NCI-H128 (cell line): ENCODE measurements at regions not wholly inside any gene's neighbourhood (a gene's known extent, or its start where the extent isn't known, plus 50 kb on each side); places are given as distances from the start of the nearest gene placed in this dataset.

Experiments used
- DNase-seq: peaks from one replicate; lab custom pipeline; 2025; ENCODE audit not compliant: unreplicated experiment; lab: John Stamatoyannopoulos, UW

DNA sequence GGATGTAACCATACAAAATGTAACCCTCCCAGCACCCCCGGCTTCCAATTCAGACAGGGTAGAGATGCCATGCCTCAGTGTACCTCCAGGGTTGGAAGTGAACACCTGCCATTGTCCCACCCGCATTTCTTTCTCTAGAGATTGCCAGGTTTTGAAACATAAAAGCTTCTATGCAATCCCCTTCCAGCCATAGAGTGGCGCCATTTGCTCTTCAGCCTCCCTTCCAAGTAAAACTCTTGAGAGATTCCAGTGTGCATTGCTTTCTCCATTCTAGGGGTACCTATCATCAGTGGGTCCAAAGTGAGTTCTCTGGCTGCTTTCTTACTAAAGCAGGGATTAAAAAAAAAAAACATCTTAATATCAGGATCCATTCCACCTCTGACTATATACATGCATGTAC lies 133.1 kb upstream of the RPL38 start:
- no peak for DNase-seq

DNA sequence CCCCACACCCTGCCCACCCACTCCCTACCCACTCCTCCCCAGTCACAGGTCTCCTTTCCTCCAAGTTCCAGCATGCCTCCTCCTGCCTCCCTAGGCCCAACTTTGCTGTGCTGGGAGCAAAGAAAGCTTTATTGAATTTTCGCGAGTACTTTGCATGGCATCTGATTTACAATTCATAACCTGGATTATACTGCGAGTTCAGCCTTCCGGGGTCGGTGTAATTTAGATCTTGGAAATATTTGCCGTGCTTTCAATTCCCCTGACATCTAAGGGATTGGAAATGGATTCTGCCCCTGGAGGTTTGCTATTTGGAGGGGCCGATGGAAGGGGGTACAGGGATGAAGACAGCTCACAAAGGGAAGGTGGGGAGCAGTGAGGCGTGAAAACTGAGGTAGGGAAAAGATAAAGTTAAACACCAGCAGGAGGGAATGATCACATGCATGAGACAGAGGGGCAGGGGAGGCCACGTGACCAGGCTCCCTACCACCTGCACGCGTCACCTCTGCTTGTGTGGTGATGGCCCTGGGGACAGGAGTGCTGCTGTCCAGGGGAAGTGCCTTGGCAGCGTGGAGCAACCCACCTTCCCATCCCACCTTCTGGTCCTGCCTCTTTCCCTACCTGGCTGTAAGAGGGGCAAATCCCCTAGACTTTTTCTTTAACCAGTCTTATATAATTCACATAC lies 132.3 kb upstream of the RPL38 start:
- no peak for DNase-seq

DNA sequence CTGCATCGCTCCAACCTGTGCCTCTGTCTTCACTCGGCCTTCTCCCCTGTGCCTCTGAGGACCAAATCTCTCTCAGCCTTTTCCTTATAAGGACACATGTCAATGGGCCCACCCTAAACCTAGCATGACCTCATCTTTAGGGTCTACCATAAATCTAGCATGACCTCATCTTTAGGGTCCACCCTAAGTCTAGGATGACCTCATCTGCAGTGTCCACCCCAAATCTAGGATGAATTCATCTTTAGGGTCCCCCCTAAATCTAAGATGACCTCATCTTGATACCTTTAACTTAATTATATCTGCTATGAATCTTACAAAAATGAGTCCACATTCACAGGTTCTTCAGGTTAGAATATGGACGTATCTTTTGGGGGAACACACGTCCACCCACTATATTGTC lies 131.1 kb upstream of the RPL38 start:
- DNase-seq: no peak

DNA sequence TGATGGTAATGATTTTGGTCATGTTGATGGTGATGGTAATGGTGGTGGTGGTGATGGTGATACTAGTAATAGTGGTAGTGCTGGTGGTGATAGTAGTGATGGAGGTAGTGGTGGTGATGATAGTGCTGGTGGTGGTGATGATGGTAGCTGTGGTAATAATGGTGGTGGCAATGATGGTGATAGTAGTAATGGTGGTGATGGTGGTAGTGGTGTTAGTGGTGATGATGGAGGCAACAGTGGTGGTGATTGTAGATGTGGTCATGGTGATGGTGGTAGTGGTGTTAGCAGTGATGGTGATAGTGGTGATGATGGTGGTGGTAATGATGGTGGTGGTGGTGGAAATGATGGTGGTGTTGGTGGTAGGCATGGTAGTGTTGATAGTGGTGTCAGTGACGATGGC lies 127.0 kb upstream of the RPL38 start:
- no peak for DNase-seq

DNA sequence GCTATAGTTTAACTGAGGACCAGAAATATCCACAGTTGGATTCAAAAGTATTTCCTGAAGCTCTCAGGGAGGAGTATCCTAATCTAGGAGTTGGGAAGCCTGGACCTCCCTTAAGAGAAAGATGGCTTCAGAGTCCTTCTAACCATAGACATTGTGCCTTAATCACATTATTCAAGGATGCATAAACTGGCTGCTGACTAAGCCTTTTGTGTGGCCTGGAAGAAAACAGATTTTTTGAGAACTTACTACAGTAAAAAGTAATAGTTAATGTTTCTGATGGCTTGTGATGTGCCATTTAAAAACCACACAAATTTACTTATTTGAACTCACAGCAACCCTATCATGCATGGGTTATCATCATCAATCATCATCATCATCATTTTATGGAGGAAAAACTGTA lies 126.2 kb upstream of the RPL38 start:
- no peak for DNase-seq

DNA sequence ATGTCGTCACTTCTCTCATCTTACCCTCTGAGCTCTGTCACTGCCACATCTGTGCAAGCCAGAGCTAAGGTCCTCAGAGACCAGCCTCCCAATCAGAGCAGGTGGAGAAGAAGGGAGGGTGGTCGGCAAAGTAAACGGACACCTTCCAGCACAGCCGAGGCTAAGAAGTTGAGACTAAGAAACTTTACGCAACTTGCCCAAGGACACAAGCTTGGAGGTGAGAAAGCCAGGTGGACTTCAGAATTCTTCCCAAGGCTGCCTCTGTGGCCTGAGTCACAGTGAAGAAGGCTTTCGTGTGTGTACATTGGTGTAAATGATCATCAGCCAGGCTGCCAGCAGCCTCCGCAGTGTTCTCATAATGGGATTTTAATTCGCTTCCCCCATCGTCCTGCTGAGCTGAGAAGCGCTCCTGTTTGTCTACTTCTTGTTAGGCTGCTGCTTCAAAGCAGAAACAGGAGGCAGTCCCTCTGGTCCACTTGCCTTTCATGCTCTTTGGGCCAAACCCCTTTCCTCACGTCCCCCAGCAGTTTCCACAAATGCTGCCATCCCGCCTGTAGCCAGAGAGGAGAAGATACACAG lies 125.0 kb upstream of the RPL38 start:
- no peak for DNase-seq

DNA sequence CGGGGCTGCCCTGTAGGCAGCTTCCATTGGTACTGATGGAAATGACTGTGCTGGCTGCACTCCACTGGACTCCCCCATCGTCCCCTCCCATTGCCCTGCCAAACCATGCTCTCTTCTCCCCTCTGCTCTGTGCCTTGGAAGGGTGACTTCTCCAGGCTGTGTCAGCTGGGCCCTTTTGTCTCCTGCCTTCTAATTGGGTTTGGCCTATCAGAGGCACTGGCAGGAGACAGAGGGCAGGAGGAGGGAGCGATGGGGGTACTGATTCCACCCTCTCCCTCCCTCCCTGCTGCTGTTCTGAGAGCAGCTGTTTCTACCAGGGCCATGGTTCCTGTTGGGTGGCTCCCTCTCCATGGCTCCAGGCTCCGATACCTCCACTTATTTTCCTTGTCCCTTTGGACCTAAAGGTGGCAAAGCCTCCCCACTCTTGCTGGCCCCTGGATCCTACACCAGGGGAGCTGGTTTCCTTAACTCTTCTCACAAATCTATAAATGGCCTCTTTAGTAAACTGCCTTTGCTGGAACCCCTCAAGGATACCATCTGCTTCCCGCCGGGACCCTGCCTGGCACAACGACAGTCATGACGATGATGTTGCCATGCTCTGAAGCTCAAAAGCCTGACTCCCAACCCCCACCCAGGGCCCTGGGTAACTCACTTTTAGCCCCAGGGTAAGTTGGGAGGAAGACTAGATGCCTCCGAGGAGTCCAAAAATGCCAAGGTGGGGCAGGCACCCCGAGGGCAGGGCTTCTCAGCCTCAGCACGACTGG lies 123.8 kb upstream of the RPL38 start:
- no peak for DNase-seq

DNA sequence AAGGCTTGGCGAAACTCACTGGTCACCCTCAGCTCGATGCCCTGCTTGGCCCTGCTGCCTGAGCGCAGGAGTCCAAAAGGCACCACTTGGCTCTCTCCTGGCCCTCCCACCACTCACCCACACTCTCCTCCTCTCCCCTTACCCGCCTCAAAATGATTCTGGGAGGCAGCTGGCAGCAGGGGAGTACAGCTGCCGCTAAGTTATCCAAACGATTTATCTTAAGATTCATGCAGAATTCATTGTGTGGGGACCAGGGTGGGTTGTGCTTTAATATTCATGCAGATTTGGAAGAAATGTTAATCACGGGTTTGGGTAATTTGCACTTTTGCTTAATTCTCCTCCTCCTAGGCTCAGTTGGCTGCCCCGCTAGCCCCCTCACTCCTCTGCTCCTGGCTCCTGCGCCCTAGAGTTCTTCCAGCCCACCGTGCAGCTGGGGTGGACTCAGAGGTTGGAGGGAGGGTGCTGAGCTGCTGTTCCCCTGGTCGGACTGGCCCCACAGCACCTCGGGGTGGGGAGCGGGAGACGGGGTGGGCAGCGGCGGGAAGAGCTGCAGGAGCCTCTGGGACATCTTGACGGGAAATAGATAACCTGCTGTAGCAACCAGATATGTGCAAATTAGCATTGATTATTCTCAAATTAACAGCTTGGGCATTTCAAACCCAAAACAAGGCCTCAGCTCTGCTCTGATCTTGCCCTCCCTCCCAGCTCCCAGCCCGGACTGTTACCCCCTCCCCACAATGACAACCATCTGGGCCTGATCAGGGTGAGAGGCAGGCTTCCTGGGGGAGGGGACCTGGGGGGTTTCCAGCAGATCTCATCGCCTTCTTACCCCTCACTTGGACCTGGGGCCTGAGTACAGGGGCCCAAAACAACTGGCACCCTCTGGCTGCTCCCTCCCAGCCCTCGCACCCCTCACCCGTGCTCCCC lies 122.6 kb upstream of the RPL38 start:
- no peak for DNase-seq

DNA sequence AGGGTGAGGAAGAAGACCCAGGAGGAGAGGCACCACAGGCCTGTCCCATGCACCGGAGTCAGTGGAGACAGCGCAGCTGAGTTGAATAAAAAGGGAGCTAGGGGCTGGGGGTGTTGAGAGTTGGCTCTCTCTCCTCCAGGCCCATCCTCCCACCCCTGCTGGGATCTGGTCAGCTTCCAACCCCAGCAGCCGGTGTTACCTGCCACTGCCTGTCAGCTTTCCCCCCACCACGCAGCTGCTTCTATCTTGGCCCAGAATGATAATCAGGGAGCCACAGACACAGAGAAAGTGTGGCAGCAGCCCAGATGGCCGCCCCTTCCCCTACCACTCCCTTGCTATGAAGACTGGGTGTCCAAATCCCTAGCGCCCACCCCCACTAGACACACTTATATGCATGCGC lies 120.6 kb upstream of the RPL38 start:
- DNase-seq: no peak

DNA sequence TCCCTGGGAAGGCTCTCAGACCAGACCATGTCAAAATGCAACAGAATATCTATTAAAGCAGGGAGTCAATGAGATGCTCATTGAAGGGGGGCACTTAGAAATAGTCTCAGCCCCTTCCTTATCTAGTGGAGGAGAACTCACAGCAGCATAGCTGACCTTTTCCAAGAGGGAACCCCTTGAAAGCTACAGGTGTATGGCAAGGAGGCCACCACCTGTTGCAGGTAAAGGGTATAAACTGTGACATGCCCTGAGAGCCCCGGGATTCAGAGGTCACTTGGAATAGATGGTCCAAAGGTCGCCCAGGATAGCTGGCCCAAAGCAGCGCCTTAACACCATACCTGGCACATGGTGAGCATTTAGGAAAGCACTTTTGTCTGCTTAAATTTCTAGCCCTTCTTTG lies 120.2 kb upstream of the RPL38 start:
- no peak for DNase-seq

DNA sequence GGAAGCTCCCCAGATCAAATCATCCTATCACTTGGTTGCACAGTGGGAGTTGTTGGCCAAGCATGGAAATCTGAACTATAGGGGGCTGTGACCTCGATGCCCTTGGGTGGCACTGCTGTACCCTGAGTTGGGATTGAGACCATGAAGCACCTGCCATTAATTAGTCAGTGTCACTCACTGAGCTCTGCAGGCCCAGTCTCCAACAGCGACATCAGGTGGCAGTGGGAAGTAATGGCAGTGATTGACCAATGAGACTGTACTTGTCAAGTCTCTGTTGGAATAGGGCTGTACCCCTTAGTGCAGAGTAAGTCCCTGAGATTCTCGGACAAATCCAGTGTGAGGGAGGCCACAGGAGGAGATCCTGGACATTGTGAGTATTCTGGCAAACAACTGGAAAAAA lies 118.0 kb upstream of the RPL38 start:
- DNase-seq: no peak

DNA sequence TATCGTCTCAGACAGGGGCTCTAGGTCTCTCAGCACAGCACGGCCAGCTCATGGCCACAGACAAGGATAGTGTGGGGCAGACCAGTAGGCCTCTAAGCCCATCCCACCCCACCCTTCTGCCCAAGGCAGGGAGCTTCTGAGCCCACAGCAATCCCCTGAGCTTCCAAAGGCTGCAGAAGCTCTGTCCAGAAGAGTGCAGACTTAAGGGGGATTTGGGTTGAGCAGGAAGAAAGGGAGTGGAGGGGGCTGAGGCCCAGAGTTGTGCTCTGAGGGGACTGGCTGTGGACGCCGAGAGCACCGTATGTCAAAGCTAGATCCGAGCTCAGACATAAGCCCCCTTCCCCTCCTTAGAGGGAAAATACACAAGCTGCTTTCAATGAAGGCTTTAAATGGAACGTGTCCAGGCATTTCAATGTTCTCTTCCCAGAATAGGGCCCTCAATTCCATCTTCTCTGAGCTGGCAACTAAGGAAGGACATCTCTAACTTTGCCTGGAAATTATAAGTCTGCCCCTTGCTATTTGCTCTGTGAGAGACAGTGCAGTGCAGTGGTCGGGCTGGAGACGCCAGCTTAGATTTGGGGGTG lies 116.4 kb upstream of the RPL38 start:
- no peak for DNase-seq

DNA sequence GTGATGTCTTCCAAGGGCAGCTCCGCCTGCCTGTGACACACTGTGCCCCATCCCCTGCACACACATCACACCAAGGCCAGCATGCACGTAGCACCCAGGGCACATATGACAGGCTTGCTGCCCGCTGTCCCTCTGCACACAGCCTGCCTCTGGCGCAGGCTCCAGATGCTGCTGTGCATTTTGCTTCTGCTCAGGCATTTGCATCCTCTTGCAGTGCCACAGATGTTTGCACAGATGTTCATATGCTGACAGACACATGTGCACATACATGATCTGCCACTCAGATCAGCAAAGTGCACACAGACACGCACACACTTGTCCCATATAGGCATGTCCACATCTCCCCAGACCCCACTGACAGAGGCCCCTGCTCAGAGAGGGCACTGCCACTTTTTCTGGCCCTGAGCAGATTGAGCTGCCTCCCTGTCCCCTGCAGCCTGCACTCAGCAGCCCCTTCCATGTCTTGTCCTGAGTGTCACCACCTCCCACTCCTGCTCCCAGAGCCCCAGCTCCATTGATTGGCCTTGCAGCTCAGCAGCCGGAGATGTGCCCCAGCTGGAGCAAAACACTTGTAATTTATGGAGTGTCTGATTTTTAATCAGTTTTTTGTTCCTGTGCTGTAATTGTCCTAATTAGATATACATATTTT lies 115.1 kb upstream of the RPL38 start:
- no peak for DNase-seq

DNA sequence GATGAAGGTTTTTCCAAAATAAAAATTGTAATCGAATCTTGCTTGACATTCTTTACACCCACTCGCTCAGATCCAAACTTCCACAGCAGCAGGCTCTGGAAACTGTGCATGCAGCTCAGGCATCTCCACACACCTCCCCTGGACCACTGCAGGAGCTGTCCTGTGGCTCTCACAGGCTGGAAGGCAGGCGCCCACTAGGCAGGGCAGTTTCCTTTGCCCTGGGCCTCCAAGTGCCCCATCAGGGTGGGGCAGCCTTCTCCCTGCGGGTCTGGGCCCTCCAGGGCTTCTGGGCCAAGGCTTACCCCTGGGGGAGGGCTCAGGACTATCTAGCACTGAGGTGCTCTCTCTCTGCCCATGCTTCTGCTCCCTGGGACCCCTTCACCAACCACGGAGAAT lies 114.5 kb upstream of the RPL38 start:
- DNase-seq: no peak

DNA sequence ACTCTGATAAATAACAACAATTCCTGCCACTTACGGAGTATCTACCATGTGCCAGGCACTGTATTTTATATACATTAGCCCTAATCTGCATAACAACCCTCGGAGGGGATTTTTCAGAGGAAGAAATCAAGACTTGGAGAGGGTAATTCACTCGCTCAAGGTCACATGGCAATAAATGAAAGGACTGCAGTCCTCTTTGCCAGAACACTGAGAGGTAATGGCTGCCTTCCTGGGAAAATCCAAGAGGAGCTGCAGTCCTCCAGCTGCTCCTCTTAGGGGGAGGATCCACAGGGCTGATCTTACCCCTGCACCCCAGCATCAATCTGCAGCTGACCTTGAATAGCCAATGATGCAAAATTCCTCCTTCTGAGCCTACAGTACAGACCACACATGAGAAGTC lies 114.1 kb upstream of the RPL38 start:
- DNase-seq: no peak

DNA sequence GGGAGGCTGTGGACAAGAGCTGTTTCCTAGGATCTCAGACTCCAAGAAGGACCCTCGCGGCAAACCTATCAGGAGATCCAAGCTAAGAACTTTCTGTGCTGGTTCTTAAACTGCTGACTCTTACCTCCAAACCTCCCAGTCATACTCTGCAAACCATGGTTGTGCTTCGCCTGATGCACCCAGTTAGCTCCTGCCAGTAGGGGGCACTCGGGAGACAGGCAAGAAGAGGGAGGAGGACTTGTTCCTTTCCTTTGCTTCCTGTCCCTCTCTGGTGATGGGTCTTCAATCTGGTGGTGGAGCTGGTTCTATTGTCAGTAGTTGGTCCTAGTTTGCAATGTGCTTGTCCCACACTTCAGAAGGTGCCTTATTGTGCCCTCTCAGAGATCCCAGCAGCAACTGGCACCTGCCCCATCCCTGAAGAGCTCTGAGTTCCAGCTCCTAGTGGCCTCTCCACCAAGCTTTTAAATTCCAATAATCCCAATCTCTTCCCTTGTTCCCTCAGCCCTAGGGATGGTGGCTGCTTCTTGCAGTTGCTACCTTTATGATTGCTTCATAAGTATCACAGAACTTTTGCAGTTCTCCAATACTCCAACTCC lies 113.5 kb upstream of the RPL38 start:
- no peak for DNase-seq

DNA sequence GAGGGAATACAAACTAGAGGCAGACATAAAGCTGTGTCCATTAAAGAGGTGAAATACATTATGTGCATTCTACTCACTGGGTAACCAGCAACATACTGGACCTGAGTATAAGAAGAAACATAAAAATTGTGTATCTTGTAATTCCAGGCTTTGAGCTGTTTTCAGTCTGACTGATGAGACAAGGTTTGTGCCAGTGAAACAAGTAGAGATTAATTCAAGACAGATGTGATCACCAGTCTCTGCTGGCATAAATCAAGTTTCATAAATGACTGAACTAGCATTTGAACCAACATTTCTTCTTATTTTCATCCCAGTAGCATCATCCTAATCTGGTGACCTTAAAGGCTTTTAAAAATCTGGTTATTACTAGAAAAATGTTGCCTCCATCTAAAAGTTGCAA lies 108.8 kb upstream of the RPL38 start:
- DNase-seq: no peak

DNA sequence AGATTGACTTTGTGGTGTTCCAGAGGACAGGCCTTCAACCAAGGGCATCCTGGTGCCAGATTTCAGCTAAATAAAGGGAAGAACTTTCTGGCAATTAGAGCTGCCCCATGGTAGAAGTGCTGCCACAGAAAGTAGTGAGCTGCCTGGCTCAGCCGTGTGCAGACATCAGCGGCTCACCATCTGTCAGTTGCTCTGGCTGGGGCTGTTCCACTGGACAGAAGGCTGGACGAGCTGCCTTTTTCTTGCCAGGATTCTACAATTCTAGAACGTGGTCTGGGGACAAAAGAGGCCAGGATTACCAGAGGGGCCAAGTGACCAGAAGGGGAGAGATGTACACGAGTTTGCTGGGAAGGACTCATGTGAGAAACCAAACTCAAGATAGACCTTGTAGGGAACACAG lies 107.0 kb upstream of the RPL38 start:
- no peak for DNase-seq

DNA sequence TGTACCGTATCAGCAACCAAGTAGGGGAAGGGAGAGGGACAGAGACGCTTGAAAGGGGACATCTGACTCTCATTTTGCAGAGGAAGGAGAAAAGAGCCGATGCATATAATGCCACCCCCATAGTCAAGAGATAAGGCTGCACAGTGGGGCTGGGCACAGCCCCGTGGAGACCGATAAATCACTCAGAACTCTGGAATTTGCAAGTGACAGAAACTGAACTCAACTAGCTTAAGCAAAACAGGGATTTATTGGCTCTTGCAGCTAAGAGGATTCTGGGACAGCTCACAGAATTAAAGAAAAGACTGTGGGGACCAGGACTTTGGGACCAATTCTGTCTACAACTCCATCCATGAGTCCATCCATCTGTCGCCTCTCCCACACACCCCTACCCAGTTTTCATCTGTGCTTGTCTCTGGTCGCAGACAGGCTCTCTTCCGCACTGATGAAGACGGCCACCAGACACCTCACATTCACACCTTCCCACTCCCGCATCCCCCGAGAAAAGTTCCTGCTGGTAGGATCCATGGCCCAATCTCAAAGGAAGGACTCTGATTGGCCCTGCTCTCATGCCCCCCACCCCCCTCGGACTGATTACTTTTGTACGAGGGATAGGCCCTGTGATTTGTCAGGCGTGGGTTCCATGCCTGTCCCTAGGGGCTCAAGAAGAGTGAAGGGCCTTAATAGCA lies 105.9 kb upstream of the RPL38 start:
- DNase-seq: no peak
